Uterus (tissue), 2 donors: ENCODE measurements at regions not wholly inside any gene's neighbourhood (a gene's known extent, or its start where the extent isn't known, plus 50 kb on each side); places are given as distances from the start of the nearest gene placed in this dataset.

Experiments
- POLR2A ChIP-seq, 2 donors: fragments of 450-650 bp; IDR thresholded peaks; one replicate each; pipeline ENCODE4 v1.6.1; 2016; ENCODE audit warnings: antibody characterized with exemption in 2 of 2, mild to moderate bottlenecking in 1 of 2, moderate library complexity in 1 of 2
- TF ChIP-seq, protein P1 (sequence below), 4 experiments: fragments of 200-600 bp in 2 of 4; fragments of 450-650 bp in 2 of 4; sonication (generic) in 2 of 4; IDR thresholded peaks; one replicate each; pipeline ENCODE4 v1.5.1; 2016 to 2019; ENCODE audit warnings: antibody characterized with exemption in 4 of 4, mild to moderate bottlenecking in 2 of 4, moderate library complexity in 1 of 4

GRCh38 chr3:8423307-8423706, 78.3 kb upstream of the LMCD1 start:
- TF ChIP-seq, protein P1, sequence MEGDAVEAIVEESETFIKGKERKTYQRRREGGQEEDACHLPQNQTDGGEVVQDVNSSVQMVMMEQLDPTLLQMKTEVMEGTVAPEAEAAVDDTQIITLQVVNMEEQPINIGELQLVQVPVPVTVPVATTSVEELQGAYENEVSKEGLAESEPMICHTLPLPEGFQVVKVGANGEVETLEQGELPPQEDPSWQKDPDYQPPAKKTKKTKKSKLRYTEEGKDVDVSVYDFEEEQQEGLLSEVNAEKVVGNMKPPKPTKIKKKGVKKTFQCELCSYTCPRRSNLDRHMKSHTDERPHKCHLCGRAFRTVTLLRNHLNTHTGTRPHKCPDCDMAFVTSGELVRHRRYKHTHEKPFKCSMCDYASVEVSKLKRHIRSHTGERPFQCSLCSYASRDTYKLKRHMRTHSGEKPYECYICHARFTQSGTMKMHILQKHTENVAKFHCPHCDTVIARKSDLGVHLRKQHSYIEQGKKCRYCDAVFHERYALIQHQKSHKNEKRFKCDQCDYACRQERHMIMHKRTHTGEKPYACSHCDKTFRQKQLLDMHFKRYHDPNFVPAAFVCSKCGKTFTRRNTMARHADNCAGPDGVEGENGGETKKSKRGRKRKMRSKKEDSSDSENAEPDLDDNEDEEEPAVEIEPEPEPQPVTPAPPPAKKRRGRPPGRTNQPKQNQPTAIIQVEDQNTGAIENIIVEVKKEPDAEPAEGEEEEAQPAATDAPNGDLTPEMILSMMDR (IDR thresholded peaks at IDR 0.05) = no peak
- no peak for TF ChIP-seq POLR2A (IDR thresholded peaks at IDR 0.05)
